Common myeloid progenitor, CD34-positive (primary cell): ENCODE measurements at regions not wholly inside any gene's neighbourhood (a gene's known extent, or its start where the extent isn't known, plus 50 kb on each side); places are given as distances from the start of the nearest gene placed in this dataset.
"Not testable (repeated sequence)": the region's sequence is repeated elsewhere in the genome, so short reads cannot be mapped to it uniquely, and the experiment has no call there.

Source experiments
- CTCF ChIA-PET: fragments of 350-600 bp; sonication (Branson Sonifier 250); formaldehyde crosslinking; loops from one replicate; lab custom pipeline; 2021; ENCODE audit warnings: antibody characterized with exemption; lab: Charles Lee
- POLR2A ChIA-PET: fragments of 350-600 bp; sonication (Branson Sonifier 250); formaldehyde crosslinking; loops from one replicate; lab custom pipeline; 2021; ENCODE audit warnings: antibody characterized with exemption; lab: Charles Lee
- DNase-seq, 3 donors: peaks; one replicate each; pipeline versions ENCODE4 v3.0.0 to v3.0.0-alpha.2; 2013
- H3K27ac ChIP-seq, 2 experiments: 1 replicate in 1 of 2; 2 replicates in 1 of 2; pipeline ENCODE4 v1.7.0; 2013; ENCODE audit warnings: inconsistent platforms in 2 of 2, low read length in 2 of 2, mild to moderate bottlenecking in 2 of 2, low read depth in 1 of 2, moderate library complexity in 1 of 2; ENCODE audit not compliant: severe bottlenecking in 2 of 2, insufficient read depth in 1 of 2, poor library complexity in 1 of 2
- H3K27me3 ChIP-seq, 5 experiments: replicated peaks in 2 of 5; 1 replicate in 3 of 5; 2 replicates in 2 of 5; pipeline versions ENCODE4 v1.6.1 to v1.7.0; 2013; ENCODE audit warnings: low read length in 4 of 5, mild to moderate bottlenecking in 2 of 5, moderate library complexity in 2 of 5, inconsistent platforms in 1 of 5; ENCODE audit not compliant: insufficient read depth in 5 of 5, control insufficient read depth in 4 of 5
- H3K36me3 ChIP-seq, 4 experiments: 1 replicate in 2 of 4; 2 replicates in 2 of 4; pipeline versions ENCODE4 v1.6.1 to v1.7.0; 2013; ENCODE audit warnings: low read length in 3 of 4, control low read depth in 1 of 4, mild to moderate bottlenecking in 1 of 4; ENCODE audit not compliant: control insufficient read depth in 4 of 4, insufficient read depth in 4 of 4
- H3K4me1 ChIP-seq, 4 experiments: 1 replicate in 3 of 4; 2 replicates in 1 of 4; pipeline versions ENCODE4 v1.6.1 to v1.7.1; 2013; ENCODE audit warnings: low read length in 3 of 4, mild to moderate bottlenecking in 3 of 4, control low read depth in 1 of 4, inconsistent platforms in 1 of 4, moderate library complexity in 1 of 4; ENCODE audit not compliant: control insufficient read depth in 4 of 4, insufficient read depth in 4 of 4; ENCODE audit errors: control extremely low read depth in 1 of 4
- H3K4me3 ChIP-seq, 7 experiments: 1 replicate in 4 of 7; 2 replicates in 3 of 7; pipeline versions ENCODE4 v1.5.1 to v1.7.0; 2013; ENCODE audit warnings: mild to moderate bottlenecking in 7 of 7, low read length in 6 of 7, moderate library complexity in 6 of 7, inconsistent platforms in 2 of 7, low read depth in 2 of 7, control low read depth in 1 of 7; ENCODE audit not compliant: insufficient read depth in 4 of 7, control insufficient read depth in 1 of 7; ENCODE audit errors: extremely low read depth in 1 of 7
- H3K9me3 ChIP-seq, 5 experiments: 1 replicate in 4 of 5; 2 replicates in 1 of 5; pipeline versions ENCODE4 v1.6.1 to v1.7.1; 2013; ENCODE audit warnings: low read length in 4 of 5, mild to moderate bottlenecking in 2 of 5, inconsistent platforms in 1 of 5, low read depth in 1 of 5, moderate library complexity in 1 of 5; ENCODE audit not compliant: control insufficient read depth in 4 of 5, insufficient read depth in 2 of 5; ENCODE audit errors: control extremely low read depth in 1 of 5
- WGBS: methylation state at CpG from one replicate; pipeline ENCODE4 v1.1.5; 2013; ENCODE audit not compliant: insufficient coverage; 5-methylcytosine and 5-hydroxymethylcytosine counted together

DNA sequence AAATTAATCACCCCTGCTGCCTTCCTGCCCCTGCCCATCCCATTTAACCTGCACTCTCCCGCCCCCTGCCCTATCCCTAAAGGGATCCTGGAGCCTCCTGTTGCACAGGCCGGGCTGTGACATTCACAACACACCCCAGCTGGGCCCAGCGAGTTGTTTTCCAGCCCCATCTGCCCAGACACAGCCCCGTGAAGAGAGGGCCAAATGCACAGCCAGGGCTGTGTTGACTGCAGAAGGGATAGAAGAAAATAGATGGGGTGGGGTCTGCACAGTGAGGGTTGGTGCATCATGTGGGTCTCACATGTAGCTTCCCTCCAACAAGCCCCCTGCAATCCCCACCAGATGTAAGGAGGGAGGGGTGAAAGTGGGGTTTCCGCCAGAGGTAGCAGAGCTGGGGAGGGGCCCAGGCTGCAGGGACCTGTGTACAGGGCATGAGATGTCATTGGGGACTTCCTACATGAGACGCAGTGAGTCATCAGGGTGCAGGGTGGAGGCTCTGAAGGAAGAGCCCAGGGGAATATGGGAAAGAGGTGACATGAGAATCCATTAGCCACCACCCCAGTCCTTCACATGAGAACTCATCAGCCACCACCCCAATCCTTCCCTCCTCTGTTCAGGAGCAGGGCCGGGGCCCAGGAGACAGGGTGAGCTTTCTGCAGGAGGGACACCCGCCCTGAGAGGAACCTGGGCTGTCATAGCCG lies 339.3 kb downstream of the PREX1 start:
- H3K9me3 ChIP-seq, H3K27me3 ChIP-seq, H3K4me3 ChIP-seq, CTCF ChIA-PET, POLR2A ChIA-PET, H3K36me3 ChIP-seq, H3K27ac ChIP-seq, H3K4me1 ChIP-seq, DNase-seq: not testable (repeated sequence)
- 85% methylated on average over 4 of the region's 9 CpGs for WGBS

DNA sequence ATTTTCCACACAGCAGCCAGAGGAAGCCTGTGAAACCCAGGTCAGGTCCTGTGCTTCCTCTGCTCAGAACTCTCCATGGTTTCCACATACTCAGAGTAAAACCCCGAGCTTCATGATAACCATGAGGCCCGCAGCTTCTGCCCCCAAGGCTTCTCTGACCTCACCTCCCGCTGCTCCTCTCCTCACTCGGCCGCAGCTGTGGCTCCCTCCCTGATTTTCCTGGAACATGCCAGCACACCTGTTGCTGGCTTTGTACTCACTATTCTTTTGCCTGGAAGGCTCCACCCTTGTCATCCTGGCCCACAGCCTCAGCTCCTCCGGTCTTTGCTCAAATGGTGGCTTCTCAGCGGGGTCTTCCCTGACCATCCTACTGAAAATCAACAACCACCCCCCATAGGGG lies 341.7 kb downstream of the PREX1 start:
- H3K36me3 ChIP-seq = no peaks in the 10 kb centered on the region
- CTCF ChIA-PET = no interaction called here
- 69% methylated on average over 5 of the region's 7 CpGs for WGBS
- H3K4me1 ChIP-seq = no peaks in the 10 kb centered on the region
- POLR2A ChIA-PET = no interaction called here
- no peak overlapping the region for H3K4me3 ChIP-seq
- H3K27ac ChIP-seq = no peak overlapping the region
- no peak for DNase-seq
- H3K27me3 ChIP-seq = peaks cover 0 to 17% (median 4%) of the 10 kb centered on the region in 5 experiments
- no peaks in the 10 kb centered on the region for H3K9me3 ChIP-seq

DNA sequence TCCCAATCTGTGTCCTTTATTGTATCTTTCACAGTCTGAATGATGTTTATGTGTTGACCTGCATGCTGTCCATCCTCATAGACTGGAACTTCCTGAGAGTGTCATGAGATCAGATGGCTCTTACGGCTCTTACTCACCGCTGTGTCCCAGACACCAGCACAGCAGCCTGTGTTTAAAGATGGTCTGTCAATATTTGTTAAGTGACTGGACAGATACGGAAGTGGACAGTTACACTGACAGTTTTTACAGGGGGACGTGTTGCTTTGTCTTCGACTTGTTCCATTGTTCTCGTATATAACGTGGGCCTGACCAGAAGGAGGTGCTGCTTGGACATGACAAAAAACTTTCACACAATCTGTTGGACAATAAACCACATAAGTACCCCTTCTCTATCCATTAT lies 342.6 kb downstream of the PREX1 start:
- 74% methylated on average over 6 of the region's 7 CpGs for WGBS
- H3K4me3 ChIP-seq, H3K9me3 ChIP-seq, H3K36me3 ChIP-seq, DNase-seq, H3K27ac ChIP-seq, CTCF ChIA-PET, POLR2A ChIA-PET, H3K4me1 ChIP-seq: not testable (repeated sequence)
- peaks cover 0 to 26% (median 9%) of the 10 kb centered on the region in 5 experiments for H3K27me3 ChIP-seq

DNA sequence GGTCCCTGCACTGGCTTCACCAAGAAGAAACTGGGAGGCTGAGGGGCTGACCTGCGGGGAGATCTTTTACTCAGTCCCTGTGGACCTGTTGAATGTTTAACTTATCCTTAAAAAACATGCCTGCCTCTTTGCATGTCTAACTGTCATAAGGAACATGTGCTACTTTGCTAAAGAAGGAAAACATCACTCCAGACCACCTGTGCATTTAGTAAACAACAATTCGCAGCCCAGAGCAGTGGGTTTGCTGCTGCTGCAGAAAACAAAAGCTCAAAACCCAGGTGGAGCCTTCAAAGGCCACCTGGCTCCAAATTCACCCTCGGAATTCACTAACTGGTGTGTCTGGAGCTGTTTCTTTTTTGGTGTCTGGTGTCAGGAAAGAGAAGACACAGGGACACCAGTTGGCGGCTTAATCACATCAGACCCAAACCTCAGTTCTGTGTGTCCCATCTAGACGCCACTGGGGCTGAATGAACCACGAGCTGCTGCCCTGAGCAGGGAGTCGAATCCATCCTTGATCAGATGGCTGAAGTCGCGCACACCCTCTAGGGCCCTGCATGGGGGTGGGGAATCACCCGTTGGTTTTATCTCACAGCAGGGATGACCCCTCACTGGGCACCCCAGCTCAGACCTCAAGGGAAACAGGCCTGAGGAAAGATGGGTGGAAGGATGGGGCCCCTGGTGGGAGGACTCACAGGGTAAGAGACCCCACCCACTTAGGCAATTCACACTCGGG lies 344.3 kb downstream of the PREX1 start:
- DNase-seq = no peak

DNA sequence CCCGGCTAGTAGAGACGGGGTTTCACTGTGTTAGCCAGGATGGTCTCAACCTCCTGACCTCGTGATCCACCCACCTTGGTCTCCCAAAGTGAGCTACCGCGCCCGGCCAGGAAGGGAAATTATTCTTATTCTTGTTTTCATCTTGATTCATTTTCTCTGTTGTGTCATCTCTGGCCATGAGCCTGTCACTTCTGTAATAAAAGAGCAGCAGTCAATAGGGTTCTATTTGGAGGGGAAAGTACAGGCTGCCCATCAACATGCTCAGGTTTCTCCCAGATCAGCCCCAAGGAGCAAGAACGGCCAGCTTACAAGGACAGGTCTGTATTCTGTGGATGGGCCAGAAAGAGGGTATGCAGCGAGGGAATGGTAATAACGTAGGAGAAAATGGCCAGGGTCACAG lies 345.0 kb downstream of the PREX1 start:
- ChIA-PET POLR2A (no interaction called here), CTCF (no interaction called here)
- no peak overlapping the region for H3K4me3 ChIP-seq
- 93% methylated on average over 6 of the region's 9 CpGs for WGBS
- H3K27me3 ChIP-seq = peaks cover 0 to 41% (median 9%) of the 10 kb centered on the region in 5 experiments
- no peak overlapping the region for H3K27ac ChIP-seq
- no peaks in the 10 kb centered on the region for H3K36me3 ChIP-seq
- no peaks in the 10 kb centered on the region for H3K9me3 ChIP-seq
- no peaks in the 10 kb centered on the region for H3K4me1 ChIP-seq
- no peak for DNase-seq

More for the DNA sequence above, 344.3 kb downstream of the PREX1 start:
- Histone ChIP-seq H3K36me3 (no peaks in the 10 kb centered on the region), H3K9me3 (no peaks in the 10 kb centered on the region), H3K27me3 (peaks cover 0 to 36% (median 9%) of the 10 kb centered on the region in 5 experiments), H3K4me3 (no peak overlapping the region), H3K27ac (no peak overlapping the region), H3K4me1 (no peaks in the 10 kb centered on the region)
- 73% methylated on average over 6 of the region's 11 CpGs for WGBS
- ChIA-PET POLR2A (no interaction called here), CTCF (no interaction called here)

- no peaks in the 10 kb centered on the region for H3K4me1 ChIP-seq
- no peaks in the 10 kb centered on the region for H3K9me3 ChIP-seq
- CTCF ChIA-PET = no interaction called here
- H3K27ac ChIP-seq = no peak overlapping the region
- peaks cover 0 to 46% (median 9%) of the 10 kb centered on the region in 5 experiments for H3K27me3 ChIP-seq
- POLR2A ChIA-PET = no interaction called here
- 56% methylated on average over 4 of the region's 5 CpGs for WGBS
- DNase-seq = no peak
- no peaks in the 10 kb centered on the region for H3K36me3 ChIP-seq
- H3K4me3 ChIP-seq = no peak overlapping the region
These were observed 347.5 kb downstream of the PREX1 start for GRCh38 chr20:48480216-48480772.
